ENCODE measurements at regions not wholly inside any gene's neighbourhood (a gene's known extent, or its start where the extent isn't known, plus 50 kb on each side); places are given as distances from the start of the nearest gene placed in this dataset.

GRCh38 chr4:155017426-155017825, 191.0 kb upstream of the NPY2R start:
- TF ChIP-seq CTCF (conservative IDR thresholded peaks at IDR 0.05; ENCODE audit: low read length) = no peak
- no peak for TF ChIP-seq EZH2phosphoT487 (IDR thresholded peaks at IDR 0.05; ENCODE audit: borderline replicate concordance)

Measured in Loucy (cell line).